Nephron (organoid): ENCODE measurements at regions not wholly inside any gene's neighbourhood (a gene's known extent, or its start where the extent isn't known, plus 50 kb on each side); places are given as distances from the start of the nearest gene placed in this dataset.
A peak's percentile ranks its signal among the peaks of the same experiment; 100 is the strongest.

Experiments
- H3K27ac Mint-ChIP-seq, 3 experiments: 2 replicates each; pipeline ENCODE4 v1.8.0; 2020; ENCODE audit warnings: mixed read lengths in 3 of 3, mild to moderate bottlenecking in 2 of 3, moderate library complexity in 1 of 3
- H3K27me3 Mint-ChIP-seq: 2 replicates; pipeline ENCODE4 v1.8.0; 2021; ENCODE audit warnings: low read depth, mild to moderate bottlenecking, moderate library complexity, mixed read lengths
- H3K36me3 Mint-ChIP-seq: 2 replicates; pipeline ENCODE4 v1.8.0; 2020; ENCODE audit warnings: low read depth, mixed read lengths
- H3K4me1 Mint-ChIP-seq: 2 replicates; pipeline ENCODE4 v1.8.0; 2020; ENCODE audit warnings: mixed read lengths
- H3K4me3 Mint-ChIP-seq, 3 experiments: 2 replicates each; pipeline ENCODE4 v1.8.0; 2020; ENCODE audit warnings: mild to moderate bottlenecking in 3 of 3, mixed read lengths in 3 of 3, moderate library complexity in 2 of 3
- H3K9me3 Mint-ChIP-seq: 2 replicates; pipeline ENCODE4 v1.8.0; 2020; ENCODE audit warnings: mixed read lengths
- TF ChIP-seq, protein P1 (sequence below), 3 experiments: fragments of 200-600 bp; sonication (generic); IDR thresholded peaks; one replicate each; pipeline ENCODE4 v1.5.0; 2021; ENCODE audit warnings: antibody characterized with exemption in 3 of 3; ENCODE audit not compliant: unreplicated experiment in 3 of 3

DNA sequence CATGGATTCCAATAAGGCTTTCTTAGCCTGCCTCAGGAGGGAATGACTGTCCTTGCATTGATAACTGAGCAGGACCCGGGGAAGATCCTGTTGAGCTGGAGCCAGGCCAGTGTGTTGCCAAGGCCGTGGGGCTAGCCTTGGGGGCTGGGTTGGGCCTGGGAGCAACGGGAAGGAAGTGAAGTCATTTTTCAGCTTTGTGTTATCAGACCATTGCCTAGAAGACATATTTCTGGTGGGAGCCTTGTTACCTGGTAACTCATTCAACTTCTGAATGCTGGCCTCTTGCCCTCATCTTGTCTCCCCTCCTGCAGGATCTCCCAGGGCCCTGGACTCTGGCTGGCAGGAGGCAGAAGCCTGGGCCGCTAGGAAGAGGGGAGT, 92.7 kb upstream of the MGAT5 start:
- Mint-ChIP-seq H3K4me1 (peaks cover 25% of the 10 kb centered on the region), H3K36me3 (peaks cover 5% of the 10 kb centered on the region), H3K27ac (peak overlapping the region; percentile 8 to 32 (median 16)), H3K27me3 (peaks cover 4% of the 10 kb centered on the region), H3K9me3 (no peaks in the 10 kb centered on the region), H3K4me3 (no peak overlapping the region)
- TF ChIP-seq, protein P1, sequence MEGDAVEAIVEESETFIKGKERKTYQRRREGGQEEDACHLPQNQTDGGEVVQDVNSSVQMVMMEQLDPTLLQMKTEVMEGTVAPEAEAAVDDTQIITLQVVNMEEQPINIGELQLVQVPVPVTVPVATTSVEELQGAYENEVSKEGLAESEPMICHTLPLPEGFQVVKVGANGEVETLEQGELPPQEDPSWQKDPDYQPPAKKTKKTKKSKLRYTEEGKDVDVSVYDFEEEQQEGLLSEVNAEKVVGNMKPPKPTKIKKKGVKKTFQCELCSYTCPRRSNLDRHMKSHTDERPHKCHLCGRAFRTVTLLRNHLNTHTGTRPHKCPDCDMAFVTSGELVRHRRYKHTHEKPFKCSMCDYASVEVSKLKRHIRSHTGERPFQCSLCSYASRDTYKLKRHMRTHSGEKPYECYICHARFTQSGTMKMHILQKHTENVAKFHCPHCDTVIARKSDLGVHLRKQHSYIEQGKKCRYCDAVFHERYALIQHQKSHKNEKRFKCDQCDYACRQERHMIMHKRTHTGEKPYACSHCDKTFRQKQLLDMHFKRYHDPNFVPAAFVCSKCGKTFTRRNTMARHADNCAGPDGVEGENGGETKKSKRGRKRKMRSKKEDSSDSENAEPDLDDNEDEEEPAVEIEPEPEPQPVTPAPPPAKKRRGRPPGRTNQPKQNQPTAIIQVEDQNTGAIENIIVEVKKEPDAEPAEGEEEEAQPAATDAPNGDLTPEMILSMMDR (IDR thresholded peaks at IDR 0.05; ENCODE audit: unreplicated experiment in 3 of 3): no peak

DNA sequence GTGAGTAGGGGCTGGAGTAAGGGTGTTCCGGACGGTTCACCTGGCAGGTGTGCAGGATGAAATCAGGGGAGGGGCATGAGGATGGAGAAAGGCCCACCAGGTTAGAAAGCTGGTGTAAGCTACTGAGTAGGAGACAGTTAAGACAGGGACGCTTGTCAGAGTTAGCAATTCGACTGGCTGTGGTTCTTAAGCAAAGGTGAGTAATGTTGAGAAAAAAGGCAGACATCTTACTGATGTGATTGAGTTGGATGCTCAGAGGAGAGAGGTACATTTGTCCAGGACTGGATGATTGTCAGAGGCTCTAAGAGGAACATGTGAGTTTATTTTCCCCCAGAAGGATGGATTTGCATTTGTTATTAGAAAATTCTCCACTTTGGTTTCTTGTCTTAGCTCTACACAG, 90.5 kb upstream of the MGAT5 start:
- no peak overlapping the region for H3K4me3 Mint-ChIP-seq
- no peaks in the 10 kb centered on the region for H3K9me3 Mint-ChIP-seq
- TF ChIP-seq, protein P1 (IDR thresholded peaks at IDR 0.05; ENCODE audit: unreplicated experiment in 3 of 3): no peak
- no peak overlapping the region for H3K27ac Mint-ChIP-seq
- H3K36me3 Mint-ChIP-seq: no peaks in the 10 kb centered on the region
- peaks cover 4% of the 10 kb centered on the region for H3K27me3 Mint-ChIP-seq
- peaks cover 25% of the 10 kb centered on the region for H3K4me1 Mint-ChIP-seq

DNA sequence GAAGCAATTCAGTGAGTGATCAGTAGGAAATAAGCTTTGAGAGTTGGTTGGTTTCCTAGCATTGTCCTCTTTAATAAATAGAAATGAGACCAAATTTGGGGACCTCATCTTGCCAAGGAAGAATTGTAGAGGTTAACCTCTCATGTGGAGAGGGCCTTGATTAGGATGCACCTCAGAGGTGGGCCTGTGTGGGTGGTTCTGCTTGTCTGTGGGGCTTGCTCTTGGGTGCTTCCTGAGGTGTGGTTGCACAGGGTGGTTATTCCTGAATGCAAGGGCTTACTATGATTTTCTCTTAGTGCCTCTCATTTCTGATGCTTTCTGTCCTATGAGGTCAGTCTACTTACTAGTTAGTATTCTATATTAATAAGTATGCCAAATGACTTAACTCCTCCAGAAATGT, 89.6 kb upstream of the MGAT5 start:
- Mint-ChIP-seq H3K36me3 (no peaks in the 10 kb centered on the region), H3K4me1 (peaks cover 17% of the 10 kb centered on the region), H3K4me3 (no peak overlapping the region), H3K9me3 (no peaks in the 10 kb centered on the region), H3K27ac (no peak overlapping the region), H3K27me3 (peaks cover 2% of the 10 kb centered on the region)
- TF ChIP-seq, protein P1 (IDR thresholded peaks at IDR 0.05; ENCODE audit: unreplicated experiment in 3 of 3): no peak

DNA sequence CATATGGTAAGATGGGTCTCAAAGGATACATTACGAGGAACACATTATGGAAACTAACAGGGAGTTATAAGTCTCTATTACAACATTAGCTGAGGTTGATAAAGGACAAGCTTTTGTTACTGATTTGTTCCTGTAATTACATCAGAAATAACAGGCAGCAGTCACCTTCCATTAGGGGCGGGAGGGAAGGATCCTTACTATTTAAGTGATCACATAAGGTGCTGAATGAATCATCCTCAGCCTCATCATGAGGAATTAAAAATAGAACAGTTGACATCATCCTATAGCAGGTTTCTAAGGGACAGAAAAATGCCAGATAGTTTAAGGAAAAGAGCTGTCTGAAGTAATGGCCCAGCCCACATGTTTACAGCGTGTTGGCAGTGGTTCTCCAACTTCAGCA, 86.9 kb upstream of the MGAT5 start:
- H3K36me3 Mint-ChIP-seq: no peaks in the 10 kb centered on the region
- TF ChIP-seq, protein P1 (IDR thresholded peaks at IDR 0.05; ENCODE audit: unreplicated experiment in 3 of 3): no peak
- no peaks in the 10 kb centered on the region for H3K27me3 Mint-ChIP-seq
- H3K27ac Mint-ChIP-seq: no peak overlapping the region
- no peak overlapping the region for H3K4me3 Mint-ChIP-seq
- H3K9me3 Mint-ChIP-seq: no peaks in the 10 kb centered on the region
- H3K4me1 Mint-ChIP-seq: peaks cover 11% of the 10 kb centered on the region

DNA sequence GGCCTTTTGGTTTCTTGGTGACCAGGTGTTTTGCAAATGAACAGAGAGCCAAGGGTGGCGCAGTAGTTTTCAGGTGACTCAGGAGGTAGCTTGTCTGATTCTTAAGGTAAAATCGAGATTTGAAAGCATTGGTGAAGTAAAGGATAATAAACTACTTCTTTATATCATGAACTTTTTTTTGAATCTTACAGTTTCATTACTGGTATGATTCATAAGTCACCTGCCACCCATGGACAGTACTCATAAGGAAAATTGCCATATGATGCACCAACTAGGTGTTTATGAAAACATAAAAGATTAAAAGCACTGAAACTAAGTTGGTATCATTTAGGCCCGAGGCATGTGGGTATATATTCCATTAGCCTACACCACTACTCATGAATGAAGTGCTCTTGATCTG, 84.1 kb upstream of the MGAT5 start:
- H3K9me3 Mint-ChIP-seq: no peaks in the 10 kb centered on the region
- H3K36me3 Mint-ChIP-seq: no peaks in the 10 kb centered on the region
- H3K27me3 Mint-ChIP-seq: no peaks in the 10 kb centered on the region
- no peak overlapping the region for H3K4me3 Mint-ChIP-seq
- H3K27ac Mint-ChIP-seq: no peak overlapping the region
- TF ChIP-seq, protein P1 (IDR thresholded peaks at IDR 0.05; ENCODE audit: unreplicated experiment in 3 of 3): no peak
- peaks cover 27% of the 10 kb centered on the region for H3K4me1 Mint-ChIP-seq

DNA sequence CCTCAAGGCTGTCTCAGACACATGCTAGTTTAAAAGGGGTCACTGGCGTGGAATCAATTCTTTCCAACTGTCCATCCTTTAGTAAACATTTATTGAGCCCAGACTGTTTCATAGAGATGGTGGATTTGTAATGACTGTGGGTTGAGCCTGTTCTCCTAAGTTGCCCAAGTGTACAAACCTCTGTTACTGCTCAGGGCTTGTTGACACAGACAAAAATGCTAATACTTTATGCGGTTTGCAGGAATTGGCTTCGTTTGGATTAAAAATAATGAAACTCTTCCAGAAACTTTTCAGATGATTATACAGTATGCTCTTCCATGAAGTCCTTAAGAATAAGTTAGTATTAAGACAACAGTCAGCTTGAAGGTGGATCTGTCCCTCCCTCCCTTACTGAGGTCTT, 83.6 kb upstream of the MGAT5 start:
- Mint-ChIP-seq H3K4me3 (no peak overlapping the region), H3K27me3 (no peaks in the 10 kb centered on the region), H3K27ac (no peak overlapping the region), H3K4me1 (peaks cover 27% of the 10 kb centered on the region), H3K9me3 (no peaks in the 10 kb centered on the region), H3K36me3 (no peaks in the 10 kb centered on the region)
- TF ChIP-seq, protein P1 (IDR thresholded peaks at IDR 0.05; ENCODE audit: unreplicated experiment in 3 of 3): no peak
